HG02678 (cell line): ENCODE measurements at regions not wholly inside any gene's neighbourhood (a gene's known extent, or its start where the extent isn't known, plus 50 kb on each side); places are given as distances from the start of the nearest gene placed in this dataset.

ENCODE experiments used
- ATAC-seq: cut with Tn5 transposase; IDR thresholded peaks from one replicate; pipeline ENCODE4 v1.9.1; 2021; ENCODE audit warnings: mild to moderate bottlenecking, moderate library complexity; ENCODE audit not compliant: unreplicated experiment

DNA sequence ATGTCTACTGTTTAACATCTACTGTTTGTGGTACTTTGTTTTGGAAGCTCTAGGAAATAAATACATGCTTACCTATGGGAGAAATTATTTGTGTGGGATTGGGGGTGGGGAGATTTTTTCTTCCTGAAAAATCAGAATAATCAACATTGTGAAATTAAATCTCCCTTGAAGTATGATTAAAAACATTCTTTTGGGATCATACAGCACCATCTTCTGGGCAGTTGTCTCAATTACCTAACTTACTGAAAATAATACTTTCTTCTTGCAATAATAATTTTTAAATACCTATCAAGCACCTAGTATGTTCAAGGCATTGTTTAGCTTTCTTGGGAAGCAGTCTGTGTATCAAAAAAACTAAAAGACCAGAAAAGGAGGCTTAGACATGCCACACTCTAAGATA is 576.5 kb upstream of the ARGLU1 start:
- no peak for ATAC-seq

DNA sequence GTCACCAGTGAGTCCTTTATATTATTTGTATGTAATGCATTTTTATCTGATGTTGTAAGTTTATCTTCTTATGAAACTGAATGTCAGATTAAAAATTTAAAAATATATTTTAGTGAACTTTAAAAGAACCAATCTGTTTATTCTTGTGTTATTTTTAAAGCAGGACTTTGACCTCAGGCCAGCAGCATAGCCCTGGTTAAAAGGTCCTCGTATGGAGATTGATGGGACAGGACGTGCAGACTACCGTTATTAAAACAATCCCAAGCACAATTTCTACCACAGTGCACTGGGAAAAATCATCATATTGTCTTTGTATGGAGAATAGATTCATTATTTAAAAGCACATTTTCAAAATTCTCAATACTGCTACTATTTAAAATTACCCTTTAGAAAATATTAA is 573.8 kb upstream of the ARGLU1 start:
- no peak for ATAC-seq

DNA sequence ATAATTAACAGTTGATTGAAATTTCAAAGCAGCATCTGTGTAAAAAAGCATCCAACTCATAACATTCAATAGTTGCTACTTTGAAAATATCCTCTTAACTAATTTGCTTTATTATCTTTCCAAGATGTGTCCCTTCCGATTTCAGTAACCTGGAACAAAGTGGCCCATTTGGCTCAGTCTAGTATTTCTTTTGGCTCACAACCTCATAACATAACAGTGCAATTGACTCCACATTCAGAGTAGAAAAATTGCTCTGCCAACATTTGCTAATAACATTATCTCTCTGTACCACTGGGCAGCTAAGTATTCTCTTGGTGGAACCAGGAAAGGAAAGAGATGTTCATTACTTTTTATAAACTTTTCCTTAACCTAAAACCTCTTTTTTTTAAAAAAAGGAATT is 571.1 kb upstream of the ARGLU1 start:
- no peak for ATAC-seq

DNA sequence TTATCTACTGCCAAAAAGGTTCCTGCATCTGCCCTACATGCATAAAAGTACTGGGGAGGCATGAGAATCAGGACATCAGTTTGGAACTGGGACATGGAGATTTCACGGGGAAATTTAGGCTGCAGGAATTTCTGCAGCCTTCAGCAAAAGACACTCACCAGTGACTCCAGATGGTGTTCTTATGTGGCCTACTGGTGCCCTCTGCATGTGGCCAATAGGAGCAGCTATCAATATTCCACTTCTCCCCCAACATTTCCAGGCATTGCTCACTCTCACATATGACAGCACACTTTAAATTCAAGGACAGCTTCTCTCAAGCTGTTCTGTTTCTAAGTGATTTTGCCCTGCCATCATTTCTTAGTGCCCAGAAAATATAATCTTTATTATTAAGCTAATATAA is 570.5 kb upstream of the ARGLU1 start:
- ATAC-seq, result no peak

DNA sequence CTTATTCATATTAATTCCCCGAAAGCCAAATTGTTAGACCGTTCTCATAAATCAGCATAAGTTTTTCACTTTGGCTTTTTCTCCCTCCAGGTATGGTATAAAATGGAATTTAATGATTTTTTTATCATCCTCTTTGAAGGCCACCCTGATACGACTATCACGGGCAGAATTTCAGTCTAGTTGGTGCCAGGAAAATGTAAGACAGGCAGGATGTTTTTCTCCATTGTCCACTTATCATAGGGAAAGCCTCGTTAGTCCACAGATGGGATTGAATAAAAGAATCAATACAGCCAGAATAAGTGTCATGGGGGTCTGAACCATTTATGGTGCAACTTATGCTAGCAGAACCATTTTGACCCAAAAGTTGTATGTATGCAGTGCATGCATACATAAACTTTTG is 566.0 kb upstream of the ARGLU1 start:
- ATAC-seq, result no peak

DNA sequence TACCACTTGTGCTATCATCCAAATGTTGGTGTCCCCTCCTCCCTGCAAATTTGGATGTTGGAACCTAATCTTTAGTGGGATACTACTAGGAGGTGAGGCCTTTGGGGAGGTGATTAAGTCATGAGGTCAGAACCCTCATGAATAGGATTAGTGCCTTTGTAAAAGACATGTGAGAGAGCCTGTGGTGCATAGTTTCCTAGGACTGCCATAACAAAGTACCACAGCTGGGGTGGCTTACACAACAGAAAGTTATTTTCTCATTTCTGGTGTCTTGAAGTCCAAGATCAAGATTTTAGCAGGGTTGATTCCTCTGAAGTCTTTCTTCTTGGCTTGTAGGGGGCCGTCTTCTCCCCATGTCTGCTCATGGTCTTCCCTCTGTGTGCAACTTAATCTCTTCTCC is 562.6 kb upstream of the ARGLU1 start:
- ATAC-seq, result no peak

DNA sequence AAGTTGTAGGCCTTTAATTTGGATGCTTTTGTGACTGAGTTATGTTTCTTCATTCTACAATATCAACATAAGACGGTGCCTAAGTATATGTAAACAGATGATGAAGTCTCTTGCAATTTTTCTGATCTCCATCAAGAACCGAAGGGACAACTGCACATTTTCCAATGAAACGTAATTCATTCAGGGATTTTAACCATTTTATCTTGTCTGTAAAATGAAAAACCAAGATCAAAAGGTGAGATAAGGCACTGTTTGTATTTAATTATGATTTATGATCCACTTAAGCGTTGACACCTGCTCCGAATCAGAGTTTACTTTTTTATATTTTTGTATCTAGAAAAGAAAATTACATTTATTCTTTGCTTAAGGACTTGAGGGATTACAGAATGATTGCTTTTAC is 556.8 kb upstream of the ARGLU1 start:
- no peak for ATAC-seq

DNA sequence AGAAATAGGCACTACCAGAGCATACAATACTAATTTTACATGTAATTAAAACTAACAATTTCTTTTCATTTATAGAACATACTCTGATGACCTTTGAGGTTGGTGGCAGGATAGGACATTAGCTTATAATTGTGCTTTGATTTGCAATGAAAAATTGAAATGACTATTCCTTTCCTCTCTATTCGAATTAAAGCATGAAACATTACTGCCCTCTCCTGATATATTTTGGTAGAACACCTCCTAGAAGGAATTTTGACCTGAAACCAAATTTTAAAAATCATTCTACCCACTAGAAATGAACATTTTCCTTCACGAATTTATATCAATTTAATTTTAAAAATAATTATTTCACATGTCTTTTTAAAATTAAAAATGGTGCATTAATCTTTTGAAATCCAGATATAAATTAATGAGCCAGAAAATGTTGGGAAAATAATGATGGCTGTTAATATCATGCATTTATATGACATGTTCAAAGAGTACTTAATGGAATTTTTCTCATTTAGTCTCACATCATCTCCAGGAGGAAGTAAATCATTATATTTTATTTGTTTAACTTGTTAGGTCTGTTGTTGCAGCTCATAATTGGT is 556.3 kb upstream of the ARGLU1 start:
- no peak for ATAC-seq

DNA sequence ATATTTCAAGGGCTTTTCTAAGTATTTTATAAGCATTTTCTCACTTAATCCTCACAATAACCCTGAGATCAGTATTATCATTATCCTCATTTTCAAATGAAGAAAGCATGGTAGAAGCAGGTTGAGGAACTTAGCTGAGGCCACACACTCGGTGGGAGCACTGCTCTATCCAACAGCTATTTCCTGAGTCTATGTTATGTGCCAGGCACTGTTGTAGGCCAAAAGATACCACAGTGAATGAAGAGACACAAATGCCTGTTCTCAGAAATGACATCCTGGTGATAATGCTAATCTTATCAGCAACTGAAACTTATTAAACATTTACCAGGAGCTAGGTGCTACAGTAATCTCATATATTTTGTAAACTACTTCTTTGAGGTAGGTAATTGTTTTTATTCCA is 553.9 kb upstream of the ARGLU1 start:
- no peak for ATAC-seq

DNA sequence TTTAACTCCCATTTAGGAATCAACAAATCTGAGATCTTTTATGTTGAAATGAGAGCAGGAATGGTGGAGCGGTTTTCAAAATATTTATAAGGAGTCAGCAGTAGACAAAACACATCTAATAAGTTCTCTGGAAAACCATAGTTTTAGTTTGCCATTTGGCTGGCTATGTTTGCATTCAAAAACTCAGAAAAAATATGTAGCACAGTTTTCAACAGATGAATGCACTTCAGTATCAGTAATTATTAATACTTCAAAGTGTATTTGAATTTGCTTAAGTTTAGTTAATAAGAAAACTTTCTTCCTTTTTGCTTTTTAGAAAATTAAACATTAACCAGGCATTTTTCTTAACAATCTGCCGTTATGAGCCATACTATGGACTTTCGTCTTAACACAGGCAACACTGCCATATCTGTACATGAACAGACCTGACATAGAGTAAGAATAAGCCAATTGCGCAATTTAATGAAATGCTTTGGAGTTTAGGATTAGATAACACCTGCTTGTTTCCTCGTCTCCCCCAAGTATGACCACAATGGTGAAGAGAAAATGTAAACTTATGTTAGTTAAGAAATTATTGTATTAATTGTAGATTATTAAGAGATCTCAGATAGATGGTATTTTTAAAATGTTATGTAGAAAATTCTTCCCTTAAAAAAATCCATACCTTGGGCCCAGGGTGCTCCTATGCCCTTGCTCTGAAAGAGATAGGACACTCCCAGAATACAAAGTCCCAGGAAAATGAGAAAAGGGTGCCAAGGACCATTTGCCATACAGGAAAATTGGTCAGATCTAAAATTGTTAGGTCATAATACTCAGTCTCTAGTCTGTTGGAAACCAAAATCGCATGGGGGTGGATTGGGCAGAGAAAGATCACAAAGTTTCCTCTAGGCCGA is 552.3 kb upstream of the ARGLU1 start:
- ATAC-seq, result no peak

DNA sequence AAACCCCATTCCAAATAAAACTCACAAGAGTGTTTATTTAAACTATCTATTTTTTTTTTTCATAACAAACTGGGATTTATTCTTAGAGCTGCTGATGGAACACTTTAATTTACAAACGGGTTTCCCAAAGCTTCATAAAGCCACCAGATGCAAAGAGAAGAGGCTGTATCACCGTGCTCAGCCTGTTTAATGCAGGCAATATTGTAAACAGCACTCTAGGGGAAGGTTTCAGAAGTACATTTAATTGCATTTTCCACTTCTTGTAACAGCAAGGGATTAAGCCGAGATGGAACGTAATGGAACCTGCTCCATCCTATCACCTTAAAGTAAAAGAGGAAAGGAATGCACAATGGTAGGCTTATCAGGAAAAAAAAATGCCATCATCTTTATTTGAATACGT is 550.6 kb upstream of the ARGLU1 start:
- ATAC-seq, result no peak

DNA sequence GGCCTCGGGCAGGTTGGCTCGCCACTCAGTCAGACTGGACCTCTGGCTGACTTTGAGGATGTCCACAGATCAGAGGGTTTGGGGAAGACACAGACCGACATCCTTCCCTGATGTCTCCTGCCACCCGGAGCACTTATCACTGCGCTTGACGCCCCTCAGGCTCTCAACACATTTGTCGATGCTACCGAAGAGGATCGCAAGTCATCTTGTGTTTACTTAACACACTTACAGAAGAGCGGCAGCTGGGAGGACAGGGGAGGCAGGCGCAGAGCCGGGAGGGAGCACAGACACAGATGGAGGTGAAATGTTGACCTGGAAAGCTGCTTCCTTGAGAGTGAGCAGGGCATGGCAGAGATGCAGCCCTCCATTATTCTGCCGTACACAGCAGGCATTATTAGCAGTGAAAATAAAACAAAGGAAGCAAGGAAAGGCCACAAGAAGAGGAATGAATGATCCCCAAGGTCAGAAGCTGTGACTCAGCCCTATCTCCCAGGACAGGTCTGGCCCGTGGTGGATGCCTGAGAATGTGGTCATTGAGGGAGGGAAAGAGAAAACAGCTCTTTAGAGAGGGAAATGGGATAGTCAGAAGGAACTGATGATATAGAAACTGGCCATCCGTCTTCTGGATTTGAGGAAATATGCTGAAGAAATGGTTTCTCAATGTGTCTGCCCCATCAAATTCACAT is 549.5 kb upstream of the ARGLU1 start:
- no peak for ATAC-seq

DNA sequence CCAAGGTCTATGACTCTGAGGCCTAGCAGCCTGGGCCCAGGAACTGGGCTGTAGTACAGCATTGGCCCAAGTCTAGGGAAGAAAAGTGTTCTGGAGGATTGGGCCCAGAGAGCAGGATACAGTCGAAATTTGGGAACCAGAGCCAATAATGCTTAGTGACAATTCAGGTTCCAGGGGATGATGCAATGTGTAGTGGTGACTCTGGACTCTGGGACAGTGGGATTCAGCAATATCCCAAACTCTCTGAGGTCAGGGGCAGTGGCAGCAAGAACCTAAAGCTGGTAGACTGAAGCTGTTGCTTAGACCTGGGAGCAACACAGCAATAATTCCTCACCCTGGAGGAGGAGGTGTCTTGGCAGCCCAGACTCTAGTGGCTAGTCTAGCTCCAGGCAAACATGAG is 545.5 kb upstream of the ARGLU1 start:
- ATAC-seq, result no peak

DNA sequence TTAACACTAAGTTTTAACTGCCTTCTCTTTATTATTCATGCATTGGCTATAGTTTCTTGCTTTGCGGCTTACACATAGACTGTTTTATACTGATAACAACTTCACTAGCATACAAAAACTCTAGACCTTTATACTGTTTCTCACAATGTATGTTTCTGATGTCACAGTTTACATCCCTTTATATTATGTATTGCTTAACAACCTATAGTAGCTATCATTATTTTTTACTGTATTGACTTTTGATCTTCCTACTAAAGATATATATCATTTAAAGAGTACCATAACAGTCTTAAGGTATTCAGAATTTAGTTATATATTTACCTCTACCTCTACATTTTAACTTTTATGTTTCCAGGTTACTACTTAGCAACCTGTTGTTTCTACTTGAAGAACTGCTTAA is 543.3 kb upstream of the ARGLU1 start:
- ATAC-seq, result no peak

DNA sequence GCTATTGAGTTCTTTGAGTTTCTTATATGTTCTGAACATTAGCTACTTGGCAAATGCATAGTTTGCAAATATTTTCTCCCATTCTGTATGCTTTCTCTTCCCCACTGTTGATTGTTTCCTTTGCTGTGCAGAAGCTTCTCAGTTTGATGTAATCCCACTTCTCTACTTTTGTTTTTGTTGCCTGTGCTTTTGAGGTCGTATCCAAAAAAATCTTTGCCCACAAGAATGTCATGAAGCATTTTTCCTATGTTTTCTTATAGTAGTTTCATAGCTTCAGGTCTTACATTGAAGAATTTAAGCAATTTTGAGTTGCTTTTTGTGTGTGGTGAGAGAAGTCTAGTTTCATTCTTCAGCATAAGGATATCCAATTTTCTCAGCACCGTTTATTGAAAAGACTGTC is 536.7 kb upstream of the ARGLU1 start:
- no peak for ATAC-seq

DNA sequence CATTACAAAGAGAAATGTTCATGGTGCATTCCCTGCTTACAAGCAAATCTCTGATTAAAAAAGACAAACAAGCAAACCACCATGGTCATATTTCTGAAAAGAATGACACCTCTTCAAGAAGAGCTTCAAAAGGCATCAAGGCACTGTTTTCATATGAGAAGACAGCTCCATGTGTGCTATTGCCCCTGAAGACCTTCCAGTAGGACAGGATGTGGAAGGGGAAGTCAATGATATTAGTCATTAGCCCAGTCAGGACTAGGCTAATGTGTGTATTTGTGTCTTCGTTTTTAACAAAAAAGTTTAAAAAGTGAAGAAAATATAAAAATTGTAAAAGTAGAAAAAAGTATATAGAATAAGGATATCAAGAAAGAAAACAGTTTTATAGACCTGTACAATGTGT is 534.7 kb upstream of the ARGLU1 start:
- no peak for ATAC-seq

DNA sequence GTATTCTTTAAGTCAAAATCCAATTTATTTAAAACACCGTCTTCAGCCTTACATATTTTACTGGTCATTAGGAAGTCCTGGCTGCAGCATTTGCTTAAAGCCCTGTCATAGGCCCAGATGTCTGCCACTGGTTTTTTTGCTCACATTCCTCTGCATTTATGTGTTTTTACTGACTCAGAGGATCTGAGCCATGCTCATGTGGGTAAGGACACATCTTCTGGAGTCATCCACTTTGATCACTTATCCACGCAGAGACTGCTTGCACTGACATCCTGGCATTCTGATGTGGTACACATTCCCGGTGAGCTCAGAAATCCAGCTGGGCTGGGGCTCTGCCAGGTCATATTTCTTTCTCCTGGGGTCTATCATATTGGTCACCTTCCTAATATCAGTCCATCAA is 531.7 kb upstream of the ARGLU1 start:
- ATAC-seq, result no peak

DNA sequence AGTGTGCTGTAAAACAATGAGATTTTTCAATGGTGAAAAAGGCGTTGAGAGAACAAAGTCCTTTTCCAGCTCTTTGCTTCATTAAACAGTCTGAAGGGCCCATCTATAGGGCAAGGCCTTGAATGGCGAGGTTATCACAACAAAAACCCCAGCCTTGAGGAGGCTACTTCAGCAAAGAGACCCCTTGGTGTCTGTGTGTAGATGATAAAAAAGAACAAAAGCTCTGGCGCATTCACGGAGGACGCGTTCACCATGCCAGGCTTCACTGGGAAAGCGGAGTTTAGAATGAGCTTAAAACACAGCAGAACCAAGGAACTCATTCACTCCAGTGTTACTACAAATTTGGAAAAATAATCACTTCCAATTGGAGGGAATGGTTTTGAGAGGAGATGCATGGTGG is 530.0 kb upstream of the ARGLU1 start:
- ATAC-seq, result no peak

DNA sequence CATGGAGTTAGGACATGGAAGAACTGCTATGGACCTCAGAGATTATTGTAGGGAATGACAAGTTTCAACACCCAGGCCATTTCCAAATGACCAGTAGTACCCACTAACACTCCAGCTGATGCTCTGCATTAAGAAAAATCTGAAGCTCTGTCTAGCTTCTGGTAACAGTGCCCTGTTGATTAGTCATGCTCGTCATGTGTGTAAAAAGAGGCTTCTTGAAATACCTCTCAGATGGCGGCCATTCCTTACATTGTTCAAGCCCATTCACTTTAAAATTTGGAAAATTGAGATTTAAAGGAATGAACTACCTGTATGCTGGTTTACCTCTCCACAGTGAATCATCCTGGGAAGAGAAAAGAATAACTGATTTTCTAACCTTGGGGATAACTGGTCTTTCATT is 527.9 kb upstream of the ARGLU1 start:
- no peak for ATAC-seq

DNA sequence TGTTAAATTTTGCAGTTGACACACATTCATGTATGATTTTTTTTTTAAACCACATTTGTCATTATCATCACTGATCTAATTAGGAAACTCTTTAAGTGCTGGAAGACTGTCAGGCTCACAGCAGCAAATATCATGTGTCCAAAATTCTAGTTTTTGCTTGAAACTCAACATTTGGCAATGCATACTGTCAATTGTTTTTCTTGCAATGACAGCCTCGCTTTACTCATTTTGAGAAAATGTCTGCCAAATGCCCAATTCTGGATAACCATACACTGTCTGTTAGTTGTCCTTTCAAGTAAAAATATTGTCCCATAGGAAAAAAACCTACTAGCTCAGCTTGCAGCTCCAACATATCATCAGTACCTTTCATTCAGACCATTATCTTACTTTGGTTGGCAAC is 523.9 kb upstream of the ARGLU1 start:
- no peak for ATAC-seq

DNA sequence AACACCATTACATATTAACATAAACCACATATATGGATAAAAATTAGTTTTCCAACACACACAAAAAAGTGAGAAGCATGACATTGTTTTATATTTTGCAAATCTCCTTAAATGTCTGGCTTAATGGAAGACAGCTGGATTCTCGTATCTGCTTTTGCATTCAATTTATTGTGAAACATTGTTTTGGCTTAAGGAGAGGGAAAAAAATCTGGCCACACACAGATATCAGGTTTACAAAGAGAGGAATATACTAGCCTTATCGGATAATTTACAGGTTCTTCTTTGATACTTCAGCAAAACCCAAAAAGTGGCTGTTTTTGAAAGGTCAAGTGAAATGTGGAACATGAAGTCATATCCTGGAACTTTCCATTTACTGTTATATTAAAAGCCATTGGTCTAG is 523.5 kb upstream of the ARGLU1 start:
- ATAC-seq, result no peak

DNA sequence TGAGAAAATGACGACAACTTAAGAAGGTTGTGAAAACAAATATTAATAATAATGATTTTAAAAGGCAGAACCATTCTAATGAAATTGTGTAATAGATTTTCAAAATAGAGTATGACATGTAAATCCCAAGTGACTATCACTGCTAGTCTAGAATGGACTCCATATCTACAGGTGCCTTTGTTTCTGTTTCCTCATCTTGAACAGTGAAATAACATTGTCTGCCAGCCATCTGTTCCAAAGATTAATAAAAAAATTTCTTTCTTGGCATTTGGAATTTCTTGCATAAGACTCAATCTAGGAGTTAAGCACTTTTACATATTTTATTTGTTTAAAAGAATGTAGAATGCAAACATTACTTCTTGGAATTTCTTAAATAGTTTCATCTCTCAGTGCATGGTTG is 520.1 kb upstream of the ARGLU1 start:
- ATAC-seq, result no peak
